SK-N-MC (cell line): ENCODE measurements at regions not wholly inside any gene's neighbourhood (a gene's known extent, or its start where the extent isn't known, plus 50 kb on each side); places are given as distances from the start of the nearest gene placed in this dataset.

Experiments
- EZH2 ChIP-seq: fragments of 200-600 bp; sonication (generic); IDR thresholded peaks from one replicate; pipeline ENCODE4 v1.6.1; 2017; ENCODE audit warnings: antibody characterized with exemption
- FOXP2 ChIP-seq: optimal IDR thresholded peaks from 2 replicates; pipeline ENCODE3; 2011; ENCODE audit warnings: mild to moderate bottlenecking, moderate library complexity; ENCODE audit not compliant: insufficient read depth; ENCODE audit errors: extremely low read length, control extremely low read depth
- POLR2AphosphoS5 ChIP-seq: IDR thresholded peaks from 2 replicates; pipeline ENCODE4 v1.6.1; 2012; ENCODE audit warnings: mild to moderate bottlenecking, low read depth, low read length, borderline replicate concordance

DNA sequence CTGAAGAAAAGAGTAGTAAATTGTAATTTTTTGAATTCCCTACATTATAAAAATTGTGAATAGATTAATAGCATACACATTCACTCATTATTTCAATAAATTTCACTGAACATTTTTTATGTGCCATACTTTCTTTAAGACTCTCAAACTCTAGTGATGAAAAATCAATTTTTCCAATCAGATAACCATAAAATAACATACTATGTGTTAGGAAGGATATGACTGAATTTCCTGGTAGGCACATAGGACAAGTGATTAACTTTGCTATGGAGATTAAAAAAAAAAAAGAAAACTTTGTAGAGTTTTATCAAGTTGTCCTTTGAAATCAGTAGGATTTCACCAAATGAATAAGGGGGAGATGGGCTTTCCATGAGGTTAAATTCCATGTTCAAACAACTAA is 1597.3 kb upstream of the LRRTM3 start:
- TF ChIP-seq EZH2, result no peak
- no peak for TF ChIP-seq POLR2AphosphoS5
- no peak for TF ChIP-seq FOXP2
